ENCODE measurements at regions not wholly inside any gene's neighbourhood (a gene's known extent, or its start where the extent isn't known, plus 50 kb on each side); places are given as distances from the start of the nearest gene placed in this dataset.

- TF ChIP-seq TCF7L2 (IDR thresholded peaks at IDR 0.05; ENCODE audit: borderline replicate concordance, extremely low read depth, insufficient read depth, insufficient read length): no peak
Observed at GRCh38 chr6:53985366-53985765, 125.9 kb upstream of the MLIP start (continued).

DNA sequence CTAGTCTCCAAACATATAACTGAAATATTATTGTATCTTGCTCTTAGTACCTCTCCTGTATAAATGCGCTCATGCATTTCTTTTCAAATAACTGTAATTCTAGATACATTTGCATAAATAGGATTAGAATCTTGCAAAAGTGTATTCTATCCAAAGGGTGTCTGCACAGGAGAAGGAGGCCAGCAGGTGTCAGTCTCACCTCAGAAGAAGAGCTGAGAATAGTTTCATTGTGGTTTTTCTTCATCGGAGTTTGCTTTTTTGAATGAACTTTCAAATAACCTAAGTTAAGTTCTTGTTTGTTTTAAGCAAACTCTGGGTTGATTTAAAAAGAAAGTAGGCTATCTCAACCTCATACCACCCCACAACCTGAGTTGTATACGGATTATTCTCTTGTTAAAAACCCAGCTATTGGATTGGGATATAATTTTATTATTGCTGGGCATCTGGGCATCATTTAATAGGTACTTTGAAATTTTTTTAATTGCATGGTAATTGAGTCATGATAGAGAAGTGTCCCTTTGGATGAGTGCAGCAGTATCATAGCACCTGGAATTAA is 125.0 kb upstream of the MLIP start:
- no peaks in the 10 kb centered on the region for H3K9me2 ChIP-seq (ENCODE audit: insufficient read depth)
- ChIA-PET RAD21 (ENCODE audit: low non-redundant PET in 1 of 2, low total read pairs in 2 of 2, uncharacterized antibody in 2 of 2, unreplicated experiment in 2 of 2) (interaction anchor here (0.6 to 2.4 kb wide), 3 partner anchors 14 to 1079 kb away, joined by 3 to 6 read pairs (median 3); no protein-coding TSS in a partner anchor), CTCF (interaction anchor here (0.6 to 1.9 kb wide), 15 partner anchors 10 to 1459 kb away, joined by 3 to 16 read pairs (median 4); no protein-coding TSS in a partner anchor), POLR2A (no interaction called here)
- H3K9me3 ChIP-seq (ENCODE audit: control insufficient read depth in 1 of 2, insufficient read depth in 1 of 2, low read depth in 1 of 2, low read length in 2 of 2): no peaks in the 10 kb centered on the region
- H2AFZ ChIP-seq (ENCODE audit: low read depth, low read length, poor library complexity, severe bottlenecking): peak overlapping the region; percentile 26
- no peaks in the 10 kb centered on the region for H4K20me1 ChIP-seq (ENCODE audit: insufficient read depth)
- DNase-seq (ENCODE audit: low read depth, low spot score) (peak; percentile 34), ATAC-seq (peak; percentile 59)
- no peaks in the 10 kb centered on the region for H3K27me3 ChIP-seq (ENCODE audit: insufficient read depth, low read length)
- H3K79me2 ChIP-seq (ENCODE audit: insufficient read depth, low read length): no peaks in the 10 kb centered on the region
- no peak overlapping the region for H3K27ac ChIP-seq (ENCODE audit: low read depth, low read length)
- H3K4me2 ChIP-seq (ENCODE audit: low read length): peak overlapping the region; percentile 14; the same call in 1 of the 2 replicates
- H3K9ac ChIP-seq (ENCODE audit: low read length): no peak overlapping the region
- TF ChIP-seq, protein P1, sequence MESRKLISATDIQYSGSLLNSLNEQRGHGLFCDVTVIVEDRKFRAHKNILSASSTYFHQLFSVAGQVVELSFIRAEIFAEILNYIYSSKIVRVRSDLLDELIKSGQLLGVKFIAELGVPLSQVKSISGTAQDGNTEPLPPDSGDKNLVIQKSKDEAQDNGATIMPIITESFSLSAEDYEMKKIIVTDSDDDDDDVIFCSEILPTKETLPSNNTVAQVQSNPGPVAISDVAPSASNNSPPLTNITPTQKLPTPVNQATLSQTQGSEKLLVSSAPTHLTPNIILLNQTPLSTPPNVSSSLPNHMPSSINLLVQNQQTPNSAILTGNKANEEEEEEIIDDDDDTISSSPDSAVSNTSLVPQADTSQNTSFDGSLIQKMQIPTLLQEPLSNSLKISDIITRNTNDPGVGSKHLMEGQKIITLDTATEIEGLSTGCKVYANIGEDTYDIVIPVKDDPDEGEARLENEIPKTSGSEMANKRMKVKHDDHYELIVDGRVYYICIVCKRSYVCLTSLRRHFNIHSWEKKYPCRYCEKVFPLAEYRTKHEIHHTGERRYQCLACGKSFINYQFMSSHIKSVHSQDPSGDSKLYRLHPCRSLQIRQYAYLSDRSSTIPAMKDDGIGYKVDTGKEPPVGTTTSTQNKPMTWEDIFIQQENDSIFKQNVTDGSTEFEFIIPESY (IDR thresholded peaks at IDR 0.05; ENCODE audit: extremely low read depth, insufficient replicate concordance, low read length): no peak
- TF ChIP-seq FOSL1 (IDR thresholded peaks at IDR 0.05; ENCODE audit: low read depth) (no peak), SP1 (IDR thresholded peaks at IDR 0.05; ENCODE audit: low read depth) (no peak), JUND (IDR thresholded peaks at IDR 0.05) (0 out of 2 replicates have a peak, but pooled peaks have one; percentile 16), REST (IDR thresholded peaks at IDR 0.05; ENCODE audit: low read depth) (no peak), SRF (IDR thresholded peaks at IDR 0.05; ENCODE audit: low read depth) (no peak), RAD21 (IDR thresholded peaks at IDR 0.05; ENCODE audit: low read depth) (peak; percentile 93), CEBPB (IDR thresholded peaks at IDR 0.05; ENCODE audit: low read depth) (0 out of 2 replicates have a peak, but pooled peaks have one; percentile 16)
- TF ChIP-seq, protein P2, sequence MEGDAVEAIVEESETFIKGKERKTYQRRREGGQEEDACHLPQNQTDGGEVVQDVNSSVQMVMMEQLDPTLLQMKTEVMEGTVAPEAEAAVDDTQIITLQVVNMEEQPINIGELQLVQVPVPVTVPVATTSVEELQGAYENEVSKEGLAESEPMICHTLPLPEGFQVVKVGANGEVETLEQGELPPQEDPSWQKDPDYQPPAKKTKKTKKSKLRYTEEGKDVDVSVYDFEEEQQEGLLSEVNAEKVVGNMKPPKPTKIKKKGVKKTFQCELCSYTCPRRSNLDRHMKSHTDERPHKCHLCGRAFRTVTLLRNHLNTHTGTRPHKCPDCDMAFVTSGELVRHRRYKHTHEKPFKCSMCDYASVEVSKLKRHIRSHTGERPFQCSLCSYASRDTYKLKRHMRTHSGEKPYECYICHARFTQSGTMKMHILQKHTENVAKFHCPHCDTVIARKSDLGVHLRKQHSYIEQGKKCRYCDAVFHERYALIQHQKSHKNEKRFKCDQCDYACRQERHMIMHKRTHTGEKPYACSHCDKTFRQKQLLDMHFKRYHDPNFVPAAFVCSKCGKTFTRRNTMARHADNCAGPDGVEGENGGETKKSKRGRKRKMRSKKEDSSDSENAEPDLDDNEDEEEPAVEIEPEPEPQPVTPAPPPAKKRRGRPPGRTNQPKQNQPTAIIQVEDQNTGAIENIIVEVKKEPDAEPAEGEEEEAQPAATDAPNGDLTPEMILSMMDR (IDR thresholded peaks at IDR 0.05 in 2 of 3, conservative IDR thresholded peaks at IDR 0.05 in 1 of 3; ENCODE audit: borderline replicate concordance in 1 of 3, insufficient read depth in 1 of 3, low read depth in 2 of 3, low read length in 2 of 3): peak; percentile 71 to 96 (median 77)
- peaks cover 8 to 36% of the 10 kb centered on the region in 2 experiments for H3K4me1 ChIP-seq (ENCODE audit: control insufficient read depth in 1 of 2, insufficient read depth in 2 of 2, low read length in 2 of 2)
- intact Hi-C loops (cut with micrococcal nuclease): loop anchor here (1.0 to 5.0 kb wide), 3 partner anchors 282 to 1255 kb away; no protein-coding TSS in a partner anchor
- no TSS peak for BruUV-seq (replicated peaks)
- H3K4me3 ChIP-seq (replicated peaks in 1 of 2; ENCODE audit: low read depth in 1 of 2, low read length in 2 of 2): no peak overlapping the region
- no peaks in the 10 kb centered on the region for H3K36me3 ChIP-seq (ENCODE audit: control insufficient read depth in 1 of 2, insufficient read depth in 2 of 2, low read length in 2 of 2)
